Endodermal cell (in vitro differentiated cells): ENCODE measurements at regions not wholly inside any gene's neighbourhood (a gene's known extent, or its start where the extent isn't known, plus 50 kb on each side); places are given as distances from the start of the nearest gene placed in this dataset.

ENCODE experiments used
- DNase-seq: peaks from one replicate; pipeline ENCODE4 v3.0.0-alpha.2; 2017
- H3K27ac ChIP-seq: 2 replicates; pipeline ENCODE4 v1.5.1; 2013; ENCODE audit warnings: mild to moderate bottlenecking, low read depth, low read length, moderate library complexity
- H3K27me3 ChIP-seq: 2 replicates; pipeline ENCODE4 v1.6.1; 2013; ENCODE audit warnings: mild to moderate bottlenecking, low read length, moderate library complexity; ENCODE audit not compliant: insufficient read depth, control insufficient read depth, poor library complexity, severe bottlenecking
- H3K36me3 ChIP-seq: 2 replicates; pipeline ENCODE4 v1.7.0; 2013; ENCODE audit warnings: mild to moderate bottlenecking, low read length, moderate library complexity; ENCODE audit not compliant: control insufficient read depth, insufficient read depth
- H3K4me1 ChIP-seq: one replicate; pipeline ENCODE4 v1.7.0; 2013; ENCODE audit warnings: low read length; ENCODE audit not compliant: control insufficient read depth, insufficient read depth
- H3K4me3 ChIP-seq: 2 replicates; pipeline ENCODE4 v1.5.1; 2013; ENCODE audit warnings: mild to moderate bottlenecking, low read length, moderate library complexity
- H3K9ac ChIP-seq: 2 replicates; pipeline ENCODE4 v1.6.1; 2013; ENCODE audit warnings: mild to moderate bottlenecking, low read length, moderate library complexity; ENCODE audit not compliant: poor library complexity, severe bottlenecking; ENCODE audit errors: extremely low read depth
- H3K9me3 ChIP-seq: 2 replicates; pipeline ENCODE4 v1.6.1; 2013; ENCODE audit warnings: mild to moderate bottlenecking, low read length, moderate library complexity; ENCODE audit not compliant: control insufficient read depth
- H3K27ac Mint-ChIP-seq: 2 replicates; pipeline ENCODE4 v1.8.0; 2020; ENCODE audit warnings: mixed read lengths
- H3K27me3 Mint-ChIP-seq: 2 replicates; pipeline ENCODE4 v1.8.0; 2021; ENCODE audit warnings: mild to moderate bottlenecking, mixed read lengths; ENCODE audit not compliant: insufficient read depth
- H3K36me3 Mint-ChIP-seq: 2 replicates; pipeline ENCODE4 v1.8.0; 2020; ENCODE audit warnings: low read depth, mixed read lengths
- H3K4me1 Mint-ChIP-seq: 2 replicates; pipeline ENCODE4 v1.8.0; 2020; ENCODE audit warnings: mixed read lengths
- H3K4me3 Mint-ChIP-seq: 2 replicates; pipeline ENCODE4 v1.8.0; 2020; ENCODE audit warnings: mild to moderate bottlenecking, moderate library complexity, mixed read lengths
- H3K9me3 Mint-ChIP-seq: 2 replicates; pipeline ENCODE4 v1.8.0; 2020; ENCODE audit warnings: mild to moderate bottlenecking, mixed read lengths
- WGBS, 2 experiments: methylation state at CpG; one replicate each; pipeline versions ENCODE4 v1.1.5 to v1.1.7; 2013; ENCODE audit warnings: missing lambda C conversion rate in 2 of 2, mixed read lengths in 1 of 2; ENCODE audit not compliant: insufficient coverage in 1 of 2, insufficient read length in 1 of 2; 5-methylcytosine and 5-hydroxymethylcytosine counted together
- TF ChIP-seq, protein P1 (sequence below): fragments of 200-600 bp; sonication (generic); conservative IDR thresholded peaks from 2 replicates; pipeline ENCODE4 v1.5.0; 2021; ENCODE audit warnings: antibody characterized with exemption, mild to moderate bottlenecking

DNA sequence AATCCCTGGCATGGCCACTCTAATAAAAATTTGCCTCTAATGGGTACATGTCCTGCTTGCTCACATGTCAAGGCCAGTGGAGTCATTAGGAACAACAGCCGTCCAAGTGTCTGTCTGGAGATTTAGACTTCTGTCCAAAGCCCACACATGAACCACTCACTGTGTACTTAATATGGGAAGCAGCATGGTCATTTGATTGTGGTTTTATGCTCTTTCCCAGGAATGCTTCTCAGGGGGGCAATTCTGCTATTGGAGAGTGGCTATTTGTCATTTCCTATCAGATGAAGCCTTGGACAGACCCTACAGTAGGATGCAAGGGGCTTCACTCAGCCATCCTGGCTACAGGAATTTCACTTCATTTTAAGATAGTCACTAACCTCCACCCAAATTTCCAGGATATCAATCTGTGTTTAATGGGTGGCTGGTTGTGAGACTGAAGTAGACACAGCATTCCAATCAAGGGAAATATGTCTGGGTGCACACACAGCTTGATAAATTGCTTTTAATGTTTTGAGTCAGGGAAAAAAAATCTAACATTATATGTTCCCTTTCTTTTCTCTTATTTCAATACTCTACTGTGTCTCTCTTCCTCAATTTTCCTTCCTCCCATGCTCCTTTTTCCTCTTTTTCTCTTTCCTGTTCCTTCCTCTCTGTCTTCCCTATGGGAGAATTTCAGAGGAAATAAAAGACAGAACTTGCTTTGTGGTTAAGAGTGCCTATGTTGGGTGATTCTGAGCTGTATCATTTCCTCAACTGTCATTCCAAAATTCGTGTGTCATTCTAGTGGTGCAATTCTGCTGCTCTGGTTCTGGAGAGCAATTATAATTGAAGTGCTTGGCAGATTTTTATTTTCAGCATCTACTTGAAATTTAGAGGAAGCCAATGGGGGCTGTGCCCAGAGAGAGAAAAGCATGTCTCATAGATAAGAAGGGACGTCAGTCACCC is 320.1 kb downstream of the OSR1 start:
- no peak overlapping the region for H3K4me3 Mint-ChIP-seq
- H3K9me3 ChIP-seq: no peaks in the 10 kb centered on the region
- no peaks in the 10 kb centered on the region for H3K4me1 ChIP-seq
- no peaks in the 10 kb centered on the region for H3K36me3 Mint-ChIP-seq
- no peaks in the 10 kb centered on the region for H3K9me3 Mint-ChIP-seq
- TF ChIP-seq, protein P1, sequence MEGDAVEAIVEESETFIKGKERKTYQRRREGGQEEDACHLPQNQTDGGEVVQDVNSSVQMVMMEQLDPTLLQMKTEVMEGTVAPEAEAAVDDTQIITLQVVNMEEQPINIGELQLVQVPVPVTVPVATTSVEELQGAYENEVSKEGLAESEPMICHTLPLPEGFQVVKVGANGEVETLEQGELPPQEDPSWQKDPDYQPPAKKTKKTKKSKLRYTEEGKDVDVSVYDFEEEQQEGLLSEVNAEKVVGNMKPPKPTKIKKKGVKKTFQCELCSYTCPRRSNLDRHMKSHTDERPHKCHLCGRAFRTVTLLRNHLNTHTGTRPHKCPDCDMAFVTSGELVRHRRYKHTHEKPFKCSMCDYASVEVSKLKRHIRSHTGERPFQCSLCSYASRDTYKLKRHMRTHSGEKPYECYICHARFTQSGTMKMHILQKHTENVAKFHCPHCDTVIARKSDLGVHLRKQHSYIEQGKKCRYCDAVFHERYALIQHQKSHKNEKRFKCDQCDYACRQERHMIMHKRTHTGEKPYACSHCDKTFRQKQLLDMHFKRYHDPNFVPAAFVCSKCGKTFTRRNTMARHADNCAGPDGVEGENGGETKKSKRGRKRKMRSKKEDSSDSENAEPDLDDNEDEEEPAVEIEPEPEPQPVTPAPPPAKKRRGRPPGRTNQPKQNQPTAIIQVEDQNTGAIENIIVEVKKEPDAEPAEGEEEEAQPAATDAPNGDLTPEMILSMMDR: no peak
- H3K9ac ChIP-seq: no peak overlapping the region
- no peak for DNase-seq
- no peaks in the 10 kb centered on the region for H3K4me1 Mint-ChIP-seq
- H3K27ac ChIP-seq: no peak overlapping the region
- H3K36me3 ChIP-seq: no peaks in the 10 kb centered on the region
- no peaks in the 10 kb centered on the region for H3K27me3 Mint-ChIP-seq
- no peak overlapping the region for H3K27ac Mint-ChIP-seq
- H3K27me3 ChIP-seq: no peaks in the 10 kb centered on the region
- no peak overlapping the region for H3K4me3 ChIP-seq
- WGBS, 2 experiments: 80 to 91% methylated on average over 1 to 3 of the region's 3 CpGs

DNA sequence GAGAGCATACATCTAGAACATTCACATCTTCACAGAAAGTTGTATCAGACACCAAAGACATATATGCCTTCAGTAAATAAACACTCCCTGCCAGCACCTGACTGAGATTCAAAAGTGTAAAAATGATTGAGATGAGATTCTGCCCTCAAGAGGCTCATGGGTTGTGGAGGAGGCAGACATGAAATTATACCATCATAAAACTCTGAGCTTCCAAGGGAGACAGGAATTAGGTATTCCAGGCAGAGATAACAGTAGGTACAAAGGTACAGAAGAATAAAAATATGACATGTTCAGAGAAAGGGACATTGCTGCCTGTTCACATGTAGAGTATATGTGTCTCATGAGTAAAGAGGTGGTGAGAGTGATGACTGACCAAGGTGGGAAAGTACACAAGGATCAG is 322.3 kb downstream of the OSR1 start:
- H3K9me3 Mint-ChIP-seq: no peaks in the 10 kb centered on the region
- no peaks in the 10 kb centered on the region for H3K4me1 ChIP-seq
- no peak overlapping the region for H3K4me3 ChIP-seq
- DNase-seq: no peak
- H3K27me3 Mint-ChIP-seq: peaks cover 1% of the 10 kb centered on the region
- no peaks in the 10 kb centered on the region for H3K9me3 ChIP-seq
- H3K4me3 Mint-ChIP-seq: no peak overlapping the region
- no peak overlapping the region for H3K27ac ChIP-seq
- no peak overlapping the region for H3K9ac ChIP-seq
- H3K27me3 ChIP-seq: no peaks in the 10 kb centered on the region
- no peak overlapping the region for H3K27ac Mint-ChIP-seq
- no peaks in the 10 kb centered on the region for H3K36me3 Mint-ChIP-seq
- no peaks in the 10 kb centered on the region for H3K36me3 ChIP-seq
- no peaks in the 10 kb centered on the region for H3K4me1 Mint-ChIP-seq
- TF ChIP-seq, protein P1: no peak

DNA sequence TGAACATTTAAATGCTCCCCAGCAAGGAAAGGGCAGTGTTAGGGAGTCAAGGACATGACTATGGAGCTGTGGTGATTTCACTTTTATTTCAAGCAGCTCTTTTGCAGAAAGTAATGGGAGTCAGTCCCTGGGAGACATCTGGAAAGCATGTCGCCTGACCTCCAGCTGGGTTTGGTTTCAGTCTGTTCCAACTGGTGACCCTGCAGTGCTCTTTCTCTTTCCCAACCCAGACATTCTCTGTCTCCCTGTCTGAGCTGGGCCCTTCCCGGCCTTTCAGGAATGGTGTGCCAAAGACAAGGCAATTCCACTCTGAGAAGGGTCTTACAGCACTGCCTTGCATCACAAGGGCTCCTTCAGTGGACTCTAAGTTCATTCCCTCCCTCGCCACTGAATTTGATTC is 323.2 kb downstream of the OSR1 start:
- DNase-seq: no peak
- Histone ChIP-seq H3K27ac (no peak overlapping the region), H3K36me3 (no peaks in the 10 kb centered on the region), H3K9ac (no peak overlapping the region), H3K4me1 (no peaks in the 10 kb centered on the region), H3K9me3 (no peaks in the 10 kb centered on the region), H3K4me3 (no peak overlapping the region), H3K27me3 (no peaks in the 10 kb centered on the region)
- Mint-ChIP-seq H3K4me3 (no peak overlapping the region), H3K27ac (no peak overlapping the region), H3K36me3 (no peaks in the 10 kb centered on the region), H3K9me3 (no peaks in the 10 kb centered on the region), H3K27me3 (peaks cover 1% of the 10 kb centered on the region), H3K4me1 (no peaks in the 10 kb centered on the region)
- 93 to 94% methylated on average over 2 to 3 of the region's 3 CpGs for WGBS, 2 experiments
- TF ChIP-seq, protein P1: no peak
